Activated naive CD4-positive, alpha-beta T cell treated with anti-CD3 and anti-CD28 coated beads for 36 hours (primary cell): ENCODE measurements at regions not wholly inside any gene's neighbourhood (a gene's known extent, or its start where the extent isn't known, plus 50 kb on each side); places are given as distances from the start of the nearest gene placed in this dataset.

Source experiments
- CTCF ChIA-PET: fragments of 350-600 bp; sonication (Branson Sonifier 250); formaldehyde crosslinking; loops from one replicate; lab custom pipeline; 2021; ENCODE audit warnings: antibody characterized with exemption; lab: Charles Lee
- DNase-seq: peaks from one replicate; pipeline ENCODE4 v3.0.0-alpha.2; 2020
- H3K27ac Mint-ChIP-seq: one replicate; pipeline ENCODE4 v1.8.0; 2021; ENCODE audit warnings: mild to moderate bottlenecking, mixed read lengths
- H3K27me3 Mint-ChIP-seq: one replicate; pipeline ENCODE4 v1.8.0; 2021; ENCODE audit warnings: low read depth, mixed read lengths
- H3K36me3 Mint-ChIP-seq: one replicate; pipeline ENCODE4 v1.8.0; 2021; ENCODE audit warnings: low read depth, mixed read lengths
- H3K4me1 Mint-ChIP-seq: one replicate; pipeline ENCODE4 v1.8.0; 2021; ENCODE audit warnings: low read depth, mixed read lengths
- H3K4me3 Mint-ChIP-seq: one replicate; pipeline ENCODE4 v1.8.0; 2021; ENCODE audit warnings: mild to moderate bottlenecking, moderate library complexity, mixed read lengths
- H3K9me3 Mint-ChIP-seq: one replicate; pipeline ENCODE4 v1.8.0; 2021; ENCODE audit warnings: mixed read lengths
- intact Hi-C: fragments of 100-400 bp; cut with micrococcal nuclease; formaldehyde crosslinking; loops from one replicate; pipeline ENCODE4 v1.15.1; 2023

DNA sequence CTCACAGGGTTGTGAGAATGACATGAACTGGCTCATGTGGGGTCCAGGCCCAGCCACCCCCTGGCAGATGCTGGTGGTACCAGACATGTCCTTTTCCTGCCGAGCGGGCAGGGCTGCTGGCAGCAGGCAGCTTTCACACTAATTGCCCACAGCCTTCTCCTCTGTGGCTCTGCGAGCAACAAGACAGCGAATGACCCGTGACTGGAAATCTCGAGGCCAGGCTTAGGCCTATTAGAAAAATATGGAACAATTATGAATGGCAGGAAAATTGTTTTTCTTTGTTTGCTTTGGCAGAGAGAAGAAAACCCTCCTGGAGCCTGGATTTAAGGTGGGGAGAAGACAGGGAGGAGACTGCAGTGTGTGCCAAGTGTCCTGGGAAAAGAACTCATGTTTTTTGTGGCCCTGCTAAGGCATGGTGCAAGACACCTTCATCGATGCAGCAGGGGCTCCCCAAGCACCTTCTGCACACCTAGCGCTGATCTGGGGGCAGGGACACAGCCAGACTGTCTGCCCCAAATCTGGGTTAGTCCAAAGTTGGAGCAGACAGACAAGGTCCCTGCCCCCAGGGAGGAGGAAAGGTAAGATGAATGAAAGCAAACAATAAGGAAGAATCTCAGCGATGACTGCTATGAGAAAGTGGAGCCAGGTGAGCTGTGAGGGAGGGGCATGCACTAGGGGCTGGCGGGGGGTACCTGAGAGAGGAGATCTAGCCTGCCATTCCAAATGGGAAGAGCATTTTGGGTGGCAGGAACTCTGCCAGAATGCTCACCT is 193.8 kb upstream of the TLE3 start:
- intact Hi-C loops = no loop called here
- no peak for DNase-seq
- H3K27ac Mint-ChIP-seq = no peak overlapping the region

DNA sequence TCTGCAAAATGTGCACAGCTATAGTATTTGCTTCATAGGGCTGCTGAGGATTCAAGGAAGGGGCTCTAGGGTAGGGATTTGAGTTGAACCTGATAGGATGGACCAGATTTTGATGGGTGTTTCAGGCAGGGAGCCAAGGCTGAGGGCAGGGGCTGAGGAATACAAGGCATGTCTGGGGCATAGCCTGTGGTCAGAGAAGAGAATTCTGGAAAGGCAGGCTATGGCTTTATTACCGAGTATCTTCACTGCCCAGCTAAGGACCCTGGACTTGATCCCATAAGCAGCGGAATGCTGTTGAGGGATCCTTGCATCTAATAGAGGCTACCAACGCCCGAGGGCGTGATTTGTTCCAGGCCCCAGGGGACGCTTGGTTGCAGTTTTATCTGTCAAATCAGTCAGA is 193.0 kb upstream of the TLE3 start:
- Mint-ChIP-seq H3K4me1 (no peaks in the 10 kb centered on the region), H3K27me3 (no peaks in the 10 kb centered on the region), H3K9me3 (no peaks in the 10 kb centered on the region), H3K4me3 (no peak overlapping the region), H3K36me3 (no peaks in the 10 kb centered on the region), H3K27ac (no peak overlapping the region)
- DNase-seq = no peak
- intact Hi-C loops = no loop called here
- CTCF ChIA-PET = no interaction called here

More for the DNA sequence above, 193.8 kb upstream of the TLE3 start:
- CTCF ChIA-PET = no interaction called here
- Mint-ChIP-seq H3K27me3 (no peaks in the 10 kb centered on the region), H3K36me3 (no peaks in the 10 kb centered on the region), H3K9me3 (no peaks in the 10 kb centered on the region), H3K4me3 (no peak overlapping the region), H3K4me1 (no peaks in the 10 kb centered on the region)

DNA sequence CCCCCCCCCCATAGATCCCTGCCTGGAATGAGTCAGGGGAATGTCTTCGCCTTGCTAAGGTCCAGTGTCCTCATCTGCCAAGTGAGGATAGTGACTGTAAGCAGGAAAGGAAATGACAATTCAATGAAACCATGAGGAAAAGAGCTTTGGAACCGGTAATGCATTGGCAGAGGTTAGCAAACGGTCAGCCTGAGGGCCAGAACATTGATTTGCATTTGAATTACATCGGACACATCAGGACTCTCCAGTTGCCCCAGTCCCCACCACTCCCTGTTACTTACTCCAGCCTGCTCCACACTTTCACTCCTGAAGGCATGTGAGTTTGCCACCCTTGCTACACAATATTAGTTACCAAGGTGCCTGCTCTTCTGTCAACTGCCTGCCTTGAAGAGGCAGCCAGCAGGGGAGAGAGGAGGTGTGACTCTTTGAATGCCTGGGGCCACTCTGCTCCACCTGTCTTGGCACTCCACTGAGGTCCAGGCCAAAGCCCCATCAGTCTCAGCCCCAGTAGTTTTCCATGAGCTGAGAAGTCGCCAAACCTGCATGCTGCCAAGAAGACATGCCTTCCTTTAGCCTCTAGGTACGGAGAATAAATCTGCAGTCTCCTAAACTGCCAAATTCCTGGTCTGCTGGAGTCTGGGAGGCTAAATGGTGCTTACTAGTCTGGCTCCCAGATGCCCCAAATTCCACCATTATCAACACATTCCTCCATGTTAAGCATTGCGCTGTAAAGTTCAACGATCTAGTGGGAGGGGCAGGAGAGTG is 191.7 kb upstream of the TLE3 start:
- Mint-ChIP-seq H3K4me3 (no peak overlapping the region), H3K27me3 (no peaks in the 10 kb centered on the region), H3K9me3 (no peaks in the 10 kb centered on the region), H3K36me3 (no peaks in the 10 kb centered on the region), H3K4me1 (no peaks in the 10 kb centered on the region), H3K27ac (no peak overlapping the region)
- intact Hi-C loops = no loop called here
- CTCF ChIA-PET = interaction anchor here (1.2 kb wide), 1 partner anchor 223 kb away, joined by 3 read pairs; no protein-coding TSS in a partner anchor
- DNase-seq = no peak

DNA sequence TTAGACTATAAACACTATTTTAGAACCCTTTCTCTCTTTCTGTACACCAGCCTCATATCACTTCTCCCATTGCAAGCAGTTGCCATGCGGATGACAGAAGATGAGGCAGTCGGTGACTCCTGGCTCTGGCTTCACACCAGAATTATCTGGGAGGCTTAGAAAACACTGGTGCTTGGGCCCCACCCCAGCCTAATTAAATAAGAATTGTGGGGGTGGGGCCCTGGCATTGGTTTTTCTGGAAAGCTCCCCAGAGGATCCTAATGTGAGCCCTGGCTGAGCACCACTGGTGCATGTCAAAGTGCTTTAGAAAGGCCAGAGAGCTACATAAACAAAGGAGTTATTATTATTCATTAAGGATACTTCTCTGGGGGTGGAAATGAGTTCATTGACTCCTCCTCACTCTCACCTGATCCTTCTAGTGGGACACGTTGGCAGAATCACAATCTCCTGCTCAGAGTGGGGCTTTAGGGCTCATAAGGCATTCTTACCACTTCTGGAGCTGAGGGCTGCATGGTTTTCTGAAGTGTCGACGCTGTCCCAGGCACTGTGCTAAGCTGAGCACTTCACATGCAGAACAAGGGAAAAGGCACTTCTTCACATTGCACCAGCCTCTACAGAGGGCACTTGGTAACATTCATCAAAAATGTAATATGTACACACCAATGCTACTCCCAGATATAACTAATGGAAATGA is 188.5 kb upstream of the TLE3 start:
- no peak for DNase-seq
- H3K27ac Mint-ChIP-seq = no peak overlapping the region
- CTCF ChIA-PET = no interaction called here
- H3K36me3 Mint-ChIP-seq = no peaks in the 10 kb centered on the region
- no peak overlapping the region for H3K4me3 Mint-ChIP-seq
- no peaks in the 10 kb centered on the region for H3K9me3 Mint-ChIP-seq
- intact Hi-C loops = no loop called here
- H3K27me3 Mint-ChIP-seq = no peaks in the 10 kb centered on the region
- H3K4me1 Mint-ChIP-seq = peaks cover 4% of the 10 kb centered on the region

DNA sequence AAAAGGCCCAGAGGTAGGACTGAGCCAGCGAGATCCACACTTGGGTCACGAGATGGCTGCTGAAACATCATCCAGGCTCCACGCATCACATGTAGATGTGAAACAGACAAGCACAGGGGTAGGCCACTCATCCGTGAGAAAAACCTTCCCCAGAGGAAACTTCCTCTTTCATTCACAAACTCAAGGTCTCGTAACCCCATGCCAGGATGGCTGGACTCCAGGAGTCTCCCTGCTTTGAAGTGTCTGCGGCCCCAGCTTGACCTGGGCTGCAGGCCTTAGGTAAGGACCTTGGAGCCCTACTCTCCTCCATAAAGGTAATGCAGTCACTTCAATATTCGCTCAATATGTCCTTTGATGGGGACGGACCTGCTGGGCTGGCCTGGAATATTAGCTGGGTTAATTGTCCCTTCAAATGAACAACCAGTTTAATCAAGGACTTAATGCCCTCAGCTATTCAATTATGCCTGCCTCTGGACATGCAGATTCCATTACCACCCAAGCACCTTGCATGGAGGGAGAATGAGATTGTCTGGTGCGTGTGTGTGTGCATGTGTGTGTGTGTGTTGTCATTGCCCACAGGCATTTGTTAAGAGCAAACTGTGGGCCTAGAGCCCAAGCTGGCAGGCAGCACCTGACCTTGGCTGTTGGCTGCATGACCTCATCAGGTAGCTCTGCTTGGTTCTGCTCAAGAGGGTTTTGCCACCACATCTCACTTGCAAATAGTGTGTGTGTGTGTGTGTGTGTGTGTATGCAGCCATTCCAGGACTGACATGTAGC is 186.9 kb upstream of the TLE3 start:
- H3K27ac Mint-ChIP-seq = no peak overlapping the region
- intact Hi-C loops = no loop called here
- H3K4me3 Mint-ChIP-seq = no peak overlapping the region
- H3K36me3 Mint-ChIP-seq = no peaks in the 10 kb centered on the region
- H3K9me3 Mint-ChIP-seq = no peaks in the 10 kb centered on the region
- H3K27me3 Mint-ChIP-seq = no peaks in the 10 kb centered on the region
- no peak for DNase-seq
- H3K4me1 Mint-ChIP-seq = peaks cover 4% of the 10 kb centered on the region
- CTCF ChIA-PET = interaction anchor here (0.7 kb wide), 1 partner anchor 14 kb away, joined by 3 read pairs; no protein-coding TSS in a partner anchor

DNA sequence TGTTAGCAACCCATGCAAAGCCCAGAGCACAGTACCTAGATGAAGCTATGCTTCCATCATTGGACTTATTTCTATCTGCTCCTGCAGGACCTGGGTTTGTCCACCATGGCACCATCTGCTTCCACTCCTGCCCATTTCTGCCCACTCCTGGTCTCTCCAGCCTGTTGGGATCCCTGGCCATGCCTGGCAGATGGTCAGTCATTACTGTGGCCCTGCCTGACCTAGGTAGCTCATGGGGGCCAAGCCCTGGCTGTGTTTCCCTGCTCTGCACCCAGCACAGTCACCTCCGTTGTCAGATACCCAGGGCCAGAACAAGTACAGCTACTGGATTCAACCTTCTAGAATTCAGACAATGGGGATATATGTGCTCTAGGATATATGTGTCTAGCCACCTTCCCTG is 185.8 kb upstream of the TLE3 start:
- Mint-ChIP-seq H3K36me3 (no peaks in the 10 kb centered on the region), H3K4me3 (no peak overlapping the region), H3K27ac (no peak overlapping the region), H3K9me3 (no peaks in the 10 kb centered on the region), H3K4me1 (peaks cover 4% of the 10 kb centered on the region), H3K27me3 (no peaks in the 10 kb centered on the region)
- DNase-seq = no peak
- CTCF ChIA-PET = no interaction called here
- intact Hi-C loops = no loop called here

DNA sequence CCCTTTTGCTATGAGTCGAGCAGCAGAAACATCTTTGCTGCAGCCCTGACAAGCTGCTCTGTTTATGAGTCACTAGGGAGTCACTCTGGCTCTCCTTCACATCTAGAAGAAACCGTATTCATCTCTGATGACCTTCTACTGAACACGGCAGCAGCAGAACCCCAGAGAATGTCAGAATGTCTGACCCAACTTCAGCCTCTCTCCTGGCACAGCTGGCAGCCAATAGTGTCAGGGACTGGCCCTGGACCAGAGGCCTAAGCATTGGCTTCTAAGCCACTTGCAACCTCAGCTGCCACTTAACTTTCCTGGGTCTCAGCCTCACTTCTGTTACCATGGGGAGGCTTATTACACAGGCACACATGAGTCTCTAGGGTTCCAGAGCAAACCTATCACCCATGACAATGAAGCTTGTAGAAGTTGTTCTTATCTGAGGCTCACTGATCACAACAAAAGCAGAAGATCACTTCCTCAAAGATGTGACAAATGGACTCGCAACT is 184.1 kb upstream of the TLE3 start:
- Mint-ChIP-seq H3K36me3 (no peaks in the 10 kb centered on the region), H3K9me3 (no peaks in the 10 kb centered on the region), H3K27me3 (no peaks in the 10 kb centered on the region), H3K4me1 (peaks cover 4% of the 10 kb centered on the region), H3K27ac (no peak overlapping the region), H3K4me3 (no peak overlapping the region)
- intact Hi-C loops = no loop called here
- CTCF ChIA-PET = no interaction called here
- DNase-seq = peak; percentile 45

DNA sequence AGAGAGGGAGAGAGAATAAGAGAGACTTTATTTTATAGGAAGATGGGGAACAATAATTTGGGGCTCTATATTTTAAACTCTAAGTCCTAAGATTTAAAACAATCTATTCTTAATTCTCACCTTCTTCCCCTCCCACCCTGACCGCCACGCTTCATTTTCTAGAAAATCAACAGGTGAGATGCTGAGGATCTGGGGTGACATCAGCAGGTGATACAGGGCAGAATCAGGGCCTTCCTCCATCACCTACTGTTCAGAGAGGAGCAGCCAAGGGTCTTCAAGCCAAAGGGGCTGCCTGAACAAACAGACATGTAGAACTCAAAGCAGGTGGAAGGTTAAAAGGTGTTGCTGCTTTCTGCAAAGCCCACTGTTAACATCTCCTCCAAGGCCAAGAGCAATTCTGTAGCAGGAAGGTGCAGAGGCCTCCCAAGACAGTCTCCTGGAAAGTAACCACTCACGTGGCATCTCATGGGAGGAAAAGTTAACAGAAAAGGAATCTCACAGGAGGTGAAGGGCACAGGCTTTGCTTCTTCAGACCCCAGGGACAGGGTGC is 183.6 kb upstream of the TLE3 start:
- no peaks in the 10 kb centered on the region for H3K9me3 Mint-ChIP-seq
- no peak overlapping the region for H3K4me3 Mint-ChIP-seq
- no peak for DNase-seq
- peaks cover 4% of the 10 kb centered on the region for H3K4me1 Mint-ChIP-seq
- H3K27me3 Mint-ChIP-seq = no peaks in the 10 kb centered on the region
- CTCF ChIA-PET = no interaction called here
- no peaks in the 10 kb centered on the region for H3K36me3 Mint-ChIP-seq
- H3K27ac Mint-ChIP-seq = no peak overlapping the region
- intact Hi-C loops = no loop called here

DNA sequence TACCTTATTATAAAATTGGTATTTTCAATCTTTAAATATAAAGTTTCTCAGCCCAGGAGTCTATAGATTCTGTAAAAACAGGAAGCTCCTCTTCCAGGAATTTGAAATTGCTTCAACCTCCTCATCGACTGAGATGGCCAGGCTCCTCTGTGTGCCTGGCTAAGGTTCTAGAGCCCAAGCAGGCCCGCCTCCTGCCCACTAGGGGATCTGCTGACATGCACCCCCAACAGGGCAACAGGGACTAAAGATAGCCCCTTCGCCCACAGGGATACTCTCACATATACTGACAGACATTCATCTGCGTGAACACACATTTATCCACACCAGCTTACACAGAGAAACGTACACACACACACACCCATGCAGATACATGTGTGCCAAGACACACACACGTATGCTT is 183.1 kb upstream of the TLE3 start:
- no peaks in the 10 kb centered on the region for H3K36me3 Mint-ChIP-seq
- H3K4me3 Mint-ChIP-seq = no peak overlapping the region
- CTCF ChIA-PET = no interaction called here
- DNase-seq = no peak
- intact Hi-C loops = no loop called here
- H3K9me3 Mint-ChIP-seq = no peaks in the 10 kb centered on the region
- no peaks in the 10 kb centered on the region for H3K27me3 Mint-ChIP-seq
- H3K4me1 Mint-ChIP-seq = peaks cover 4% of the 10 kb centered on the region
- H3K27ac Mint-ChIP-seq = no peak overlapping the region

DNA sequence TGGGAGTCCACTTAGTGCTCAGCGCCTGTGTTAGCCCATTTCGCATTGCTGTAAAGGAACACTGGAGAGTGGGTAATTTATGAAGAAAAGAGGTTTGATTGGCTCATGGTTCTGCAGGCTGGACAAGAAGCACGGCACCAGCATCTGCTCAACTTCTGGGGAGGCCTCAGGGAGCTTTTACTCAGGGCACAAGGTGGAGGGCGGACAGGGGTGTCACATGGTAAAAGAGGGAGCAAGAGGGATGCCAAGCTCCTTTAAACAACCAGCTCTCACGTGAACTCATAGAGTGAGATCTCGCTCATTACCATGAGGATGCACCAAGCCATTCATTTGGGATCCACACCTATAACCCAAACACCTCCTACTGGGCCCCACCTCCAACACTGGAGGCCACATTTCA is 181.4 kb upstream of the TLE3 start:
- H3K9me3 Mint-ChIP-seq = no peaks in the 10 kb centered on the region
- no peak overlapping the region for H3K27ac Mint-ChIP-seq
- H3K4me3 Mint-ChIP-seq = no peak overlapping the region
- CTCF ChIA-PET = no interaction called here
- H3K4me1 Mint-ChIP-seq = peaks cover 4% of the 10 kb centered on the region
- H3K36me3 Mint-ChIP-seq = no peaks in the 10 kb centered on the region
- H3K27me3 Mint-ChIP-seq = no peaks in the 10 kb centered on the region
- DNase-seq = no peak
- intact Hi-C loops = loop anchor here (10.0 kb wide), 1 partner anchor 564 kb away; no protein-coding TSS in a partner anchor

DNA sequence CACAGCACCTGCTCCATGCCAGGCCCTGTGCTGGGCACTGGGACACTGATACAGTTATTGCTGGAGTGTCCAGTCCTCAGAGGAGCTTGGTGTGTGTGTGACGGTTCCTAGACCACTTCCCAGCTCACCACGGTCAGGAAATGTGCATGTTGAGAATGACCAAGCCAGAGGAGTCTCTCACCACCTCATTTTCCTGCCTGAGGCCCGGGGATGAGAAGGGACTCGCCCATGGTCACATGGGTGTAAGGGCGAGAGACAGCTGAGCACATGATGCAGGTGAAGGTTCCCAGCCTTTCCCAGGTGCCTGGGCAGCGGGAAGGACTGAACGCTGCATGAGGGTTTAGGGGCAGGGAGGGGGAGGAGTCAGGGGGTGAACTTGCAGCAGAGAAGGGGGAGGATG is 180.9 kb upstream of the TLE3 start:
- H3K27me3 Mint-ChIP-seq = no peaks in the 10 kb centered on the region
- CTCF ChIA-PET = no interaction called here
- no peaks in the 10 kb centered on the region for H3K9me3 Mint-ChIP-seq

More for the DNA sequence above, 180.9 kb upstream of the TLE3 start:
- DNase-seq = no peak
- Mint-ChIP-seq H3K36me3 (no peaks in the 10 kb centered on the region), H3K4me3 (no peak overlapping the region), H3K4me1 (peaks cover 7% of the 10 kb centered on the region), H3K27ac (no peak overlapping the region)
- intact Hi-C loops = loop anchor here (10.0 kb wide), 1 partner anchor 564 kb away; no protein-coding TSS in a partner anchor
